ENCODE measurements at regions not wholly inside any gene's neighbourhood (a gene's known extent, or its start where the extent isn't known, plus 50 kb on each side); places are given as distances from the start of the nearest gene placed in this dataset.

DNA sequence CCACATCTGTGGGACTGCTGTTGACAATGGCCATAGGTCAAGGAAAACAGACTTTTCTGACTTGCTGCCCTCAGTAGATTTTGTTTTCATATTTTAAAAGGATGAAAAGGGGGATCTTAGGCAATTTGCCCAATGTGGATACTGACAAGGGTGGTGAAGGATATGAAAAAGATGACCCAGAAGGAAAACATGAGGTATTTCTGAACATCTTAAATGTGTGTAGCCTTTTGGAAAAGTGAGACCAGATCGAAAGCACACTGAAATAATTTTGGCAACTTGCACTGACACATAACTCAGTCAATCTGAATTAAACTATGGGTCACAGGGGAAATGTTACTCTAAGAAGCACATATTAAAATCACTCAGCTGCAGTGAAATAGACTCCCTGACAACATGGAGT, 1793.0 kb upstream of the ACO1 start:
- Histone ChIP-seq H3K9ac (ENCODE audit: extremely low read depth, insufficient read length, low read length) (no peak overlapping the region), H3K23me2 (ENCODE audit: insufficient read length, low read depth, low read length, poor library complexity, severe bottlenecking) (no peaks in the 10 kb centered on the region), H3K56ac (ENCODE audit: insufficient read length, low read depth, low read length) (no peak overlapping the region), H3T11ph (ENCODE audit: low read length) (no peak overlapping the region), H3K4ac (ENCODE audit: low read depth, low read length) (no peak overlapping the region), H4K20me1 (ENCODE audit: control insufficient read depth, insufficient read depth, insufficient read length) (no peaks in the 10 kb centered on the region), H3K79me2 (ENCODE audit: insufficient read depth, low read length) (no peaks in the 10 kb centered on the region), H3K27ac (ENCODE audit: insufficient read length, low read depth, low read length) (no peak overlapping the region), H3K18ac (ENCODE audit: insufficient read length, low read depth, low read length) (no peak overlapping the region), H3K4me1 (ENCODE audit: insufficient read depth, low read length) (no peaks in the 10 kb centered on the region), H2BK120ac (ENCODE audit: low read depth, low read length, poor library complexity, severe bottlenecking) (no peak overlapping the region), H2AK5ac (ENCODE audit: insufficient read length, low read length) (no peak overlapping the region), H2BK15ac (ENCODE audit: low read depth, low read length) (no peak overlapping the region), H4K8ac (replicated peaks; ENCODE audit: insufficient read length, low read depth, low read length) (no peak overlapping the region), H3K23ac (ENCODE audit: insufficient read length, low read depth, low read length) (no peak overlapping the region), H4K5ac (ENCODE audit: insufficient read length, low read depth, low read length) (no peak overlapping the region), H3K79me1 (ENCODE audit: insufficient read depth, low read depth, low read length, poor library complexity, severe bottlenecking) (no peaks in the 10 kb centered on the region), H3K9me3 (ENCODE audit: control insufficient read depth, low read depth, low read length) (no peaks in the 10 kb centered on the region), H2AFZ (ENCODE audit: low read length) (no peak overlapping the region), H2BK5ac (ENCODE audit: insufficient read length, low read length) (no peak overlapping the region), H3K14ac (ENCODE audit: insufficient read depth, low read length) (no peak overlapping the region), H3K4me2 (ENCODE audit: insufficient read depth, insufficient read length, low read length) (no peak overlapping the region), H2BK20ac (ENCODE audit: low read depth, low read length, poor library complexity, severe bottlenecking) (no peak overlapping the region), H4K91ac (ENCODE audit: insufficient read length, low read depth, low read length) (no peak overlapping the region), H3K27me3 (ENCODE audit: insufficient read depth, low read length) (no peaks in the 10 kb centered on the region), H2BK12ac (ENCODE audit: insufficient read length, low read depth, low read length) (no peak overlapping the region)
- H3K27me3 Mint-ChIP-seq (ENCODE audit: low read depth): no peaks in the 10 kb centered on the region
- no peaks in the 10 kb centered on the region for H3K4me1 Mint-ChIP-seq
- no peak overlapping the region for H3K27ac Mint-ChIP-seq
- no CpG with 5 or more reads among the region's 1 CpG for WGBS (ENCODE audit: extremely low coverage, insufficient read length, low lambda C conversion rate)
- no peak overlapping the region for H3K4me3 Mint-ChIP-seq
- TF ChIP-seq, protein P1, sequence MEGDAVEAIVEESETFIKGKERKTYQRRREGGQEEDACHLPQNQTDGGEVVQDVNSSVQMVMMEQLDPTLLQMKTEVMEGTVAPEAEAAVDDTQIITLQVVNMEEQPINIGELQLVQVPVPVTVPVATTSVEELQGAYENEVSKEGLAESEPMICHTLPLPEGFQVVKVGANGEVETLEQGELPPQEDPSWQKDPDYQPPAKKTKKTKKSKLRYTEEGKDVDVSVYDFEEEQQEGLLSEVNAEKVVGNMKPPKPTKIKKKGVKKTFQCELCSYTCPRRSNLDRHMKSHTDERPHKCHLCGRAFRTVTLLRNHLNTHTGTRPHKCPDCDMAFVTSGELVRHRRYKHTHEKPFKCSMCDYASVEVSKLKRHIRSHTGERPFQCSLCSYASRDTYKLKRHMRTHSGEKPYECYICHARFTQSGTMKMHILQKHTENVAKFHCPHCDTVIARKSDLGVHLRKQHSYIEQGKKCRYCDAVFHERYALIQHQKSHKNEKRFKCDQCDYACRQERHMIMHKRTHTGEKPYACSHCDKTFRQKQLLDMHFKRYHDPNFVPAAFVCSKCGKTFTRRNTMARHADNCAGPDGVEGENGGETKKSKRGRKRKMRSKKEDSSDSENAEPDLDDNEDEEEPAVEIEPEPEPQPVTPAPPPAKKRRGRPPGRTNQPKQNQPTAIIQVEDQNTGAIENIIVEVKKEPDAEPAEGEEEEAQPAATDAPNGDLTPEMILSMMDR (conservative IDR thresholded peaks at IDR 0.05): no peak
- peaks cover 0 to 4% of the 10 kb centered on the region in 2 experiments; a peak in 1 of 5 replicates for H3K9me3 Mint-ChIP-seq
- no peak for DNase-seq
- no peaks in the 10 kb centered on the region for H3K36me3 Mint-ChIP-seq (ENCODE audit: insufficient read depth in 1 of 3, low read depth in 3 of 3)

All from H9 (cell line).